ENCODE measurements at regions not wholly inside any gene's neighbourhood (a gene's known extent, or its start where the extent isn't known, plus 50 kb on each side); places are given as distances from the start of the nearest gene placed in this dataset.
"Not testable (repeated sequence)": the region's sequence is repeated elsewhere in the genome, so short reads cannot be mapped to it uniquely, and the experiment has no call there.

GRCh38 chr10:57053530-57053929 is 692.5 kb upstream of the ZWINT start:
- Histone ChIP-seq H3K4me3 (ENCODE audit: low read length) (no peak overlapping the region), H3K4me1 (ENCODE audit: control insufficient read depth, insufficient read depth, low read length) (no peaks in the 10 kb centered on the region), H3K9ac (ENCODE audit: low read length) (no peak overlapping the region), H3K27me3 (ENCODE audit: control insufficient read depth, insufficient read depth, low read length) (no peaks in the 10 kb centered on the region), H3K27ac (ENCODE audit: low read depth, low read length) (no peak overlapping the region), H3K36me3 (ENCODE audit: control insufficient read depth, insufficient read depth, low read length) (no peaks in the 10 kb centered on the region)

- no peaks in the 10 kb centered on the region for H3K4me1 ChIP-seq (ENCODE audit: control insufficient read depth, insufficient read depth, low read length)
- no peaks in the 10 kb centered on the region for H3K36me3 ChIP-seq (ENCODE audit: control insufficient read depth, insufficient read depth, low read length)
- H3K27me3 ChIP-seq (ENCODE audit: control insufficient read depth, insufficient read depth, low read length), result no peaks in the 10 kb centered on the region
- no peak overlapping the region for H3K27ac ChIP-seq (ENCODE audit: low read depth, low read length)
- no peak overlapping the region for H3K9ac ChIP-seq (ENCODE audit: low read length)
- H3K4me3 ChIP-seq (ENCODE audit: low read length), result no peak overlapping the region
These were observed 688.0 kb upstream of the ZWINT start for GRCh38 chr10:57049096-57049495.

- Histone ChIP-seq H3K27ac (ENCODE audit: low read depth, low read length) (no peak overlapping the region), H3K9ac (ENCODE audit: low read length) (no peak overlapping the region), H3K27me3 (ENCODE audit: control insufficient read depth, insufficient read depth, low read length) (no peaks in the 10 kb centered on the region), H3K36me3 (ENCODE audit: control insufficient read depth, insufficient read depth, low read length) (no peaks in the 10 kb centered on the region), H3K4me1 (ENCODE audit: control insufficient read depth, insufficient read depth, low read length) (no peaks in the 10 kb centered on the region), H3K4me3 (ENCODE audit: low read length) (no peak overlapping the region)
These were observed 677.5 kb upstream of the ZWINT start for GRCh38 chr10:57038531-57038930.

- Histone ChIP-seq H3K4me3 (ENCODE audit: low read length) (no peak overlapping the region), H3K27me3 (ENCODE audit: control insufficient read depth, insufficient read depth, low read length) (no peaks in the 10 kb centered on the region), H3K36me3 (ENCODE audit: control insufficient read depth, insufficient read depth, low read length) (no peaks in the 10 kb centered on the region)
These were observed 674.3 kb upstream of the ZWINT start for GRCh38 chr10:57035310-57035709.

GRCh38 chr10:57032301-57032700 is 671.2 kb upstream of the ZWINT start:
- H3K9ac ChIP-seq (ENCODE audit: low read length); H3K4me1 ChIP-seq (ENCODE audit: control insufficient read depth, insufficient read depth, low read length); H3K27ac ChIP-seq (ENCODE audit: low read depth, low read length); H3K4me3 ChIP-seq (ENCODE audit: low read length); H3K36me3 ChIP-seq (ENCODE audit: control insufficient read depth, insufficient read depth, low read length); H3K27me3 ChIP-seq (ENCODE audit: control insufficient read depth, insufficient read depth, low read length): not testable (repeated sequence)

More at GRCh38 chr10:57035310-57035709, 674.3 kb upstream of the ZWINT start:
- Histone ChIP-seq H3K9ac (ENCODE audit: low read length) (no peak overlapping the region), H3K27ac (ENCODE audit: low read depth, low read length) (no peak overlapping the region), H3K4me1 (ENCODE audit: control insufficient read depth, insufficient read depth, low read length) (no peaks in the 10 kb centered on the region)

- no peaks in the 10 kb centered on the region for H3K27me3 ChIP-seq (ENCODE audit: control insufficient read depth, insufficient read depth, low read length)
- H3K9ac ChIP-seq (ENCODE audit: low read length), result no peak overlapping the region
- H3K36me3 ChIP-seq (ENCODE audit: control insufficient read depth, insufficient read depth, low read length), result no peaks in the 10 kb centered on the region
- H3K27ac ChIP-seq (ENCODE audit: low read depth, low read length), result no peak overlapping the region
- no peaks in the 10 kb centered on the region for H3K4me1 ChIP-seq (ENCODE audit: control insufficient read depth, insufficient read depth, low read length)
- no peak overlapping the region for H3K4me3 ChIP-seq (ENCODE audit: low read length)
These were observed 670.3 kb upstream of the ZWINT start for GRCh38 chr10:57031346-57031745.

GRCh38 chr10:57026307-57026706 is 665.2 kb upstream of the ZWINT start:
- Histone ChIP-seq H3K36me3 (ENCODE audit: control insufficient read depth, insufficient read depth, low read length) (no peaks in the 10 kb centered on the region), H3K27me3 (ENCODE audit: control insufficient read depth, insufficient read depth, low read length) (no peaks in the 10 kb centered on the region), H3K27ac (ENCODE audit: low read depth, low read length) (no peak overlapping the region), H3K4me3 (ENCODE audit: low read length) (no peak overlapping the region), H3K4me1 (ENCODE audit: control insufficient read depth, insufficient read depth, low read length) (no peaks in the 10 kb centered on the region), H3K9ac (ENCODE audit: low read length) (no peak overlapping the region)

- no peaks in the 10 kb centered on the region for H3K4me1 ChIP-seq (ENCODE audit: control insufficient read depth, insufficient read depth, low read length)
- H3K27ac ChIP-seq (ENCODE audit: low read depth, low read length), result no peak overlapping the region
- H3K9ac ChIP-seq (ENCODE audit: low read length), result no peak overlapping the region
- no peaks in the 10 kb centered on the region for H3K27me3 ChIP-seq (ENCODE audit: control insufficient read depth, insufficient read depth, low read length)
- H3K36me3 ChIP-seq (ENCODE audit: control insufficient read depth, insufficient read depth, low read length), result no peaks in the 10 kb centered on the region
- no peak overlapping the region for H3K4me3 ChIP-seq (ENCODE audit: low read length)
These were observed 662.6 kb upstream of the ZWINT start for GRCh38 chr10:57023626-57024025.

GRCh38 chr10:57018452-57018851 is 657.4 kb upstream of the ZWINT start:
- Histone ChIP-seq H3K27ac (ENCODE audit: low read depth, low read length) (no peak overlapping the region), H3K9ac (ENCODE audit: low read length) (no peak overlapping the region), H3K4me1 (ENCODE audit: control insufficient read depth, insufficient read depth, low read length) (no peaks in the 10 kb centered on the region), H3K27me3 (ENCODE audit: control insufficient read depth, insufficient read depth, low read length) (no peaks in the 10 kb centered on the region), H3K36me3 (ENCODE audit: control insufficient read depth, insufficient read depth, low read length) (no peaks in the 10 kb centered on the region), H3K4me3 (ENCODE audit: low read length) (no peak overlapping the region)

GRCh38 chr10:57017356-57018037 is 656.4 kb upstream of the ZWINT start:
- Histone ChIP-seq H3K27me3 (ENCODE audit: control insufficient read depth, insufficient read depth, low read length) (no peaks in the 10 kb centered on the region), H3K4me1 (ENCODE audit: control insufficient read depth, insufficient read depth, low read length) (no peaks in the 10 kb centered on the region), H3K27ac (ENCODE audit: low read depth, low read length) (no peak overlapping the region), H3K36me3 (ENCODE audit: control insufficient read depth, insufficient read depth, low read length) (no peaks in the 10 kb centered on the region), H3K9ac (ENCODE audit: low read length) (no peak overlapping the region), H3K4me3 (ENCODE audit: low read length) (no peak overlapping the region)

GRCh38 chr10:57015595-57016318 is 654.7 kb upstream of the ZWINT start:
- H3K4me1 ChIP-seq (ENCODE audit: control insufficient read depth, insufficient read depth, low read length), result no peaks in the 10 kb centered on the region
- H3K36me3 ChIP-seq (ENCODE audit: control insufficient read depth, insufficient read depth, low read length), result no peaks in the 10 kb centered on the region
- no peak overlapping the region for H3K27ac ChIP-seq (ENCODE audit: low read depth, low read length)
- H3K27me3 ChIP-seq (ENCODE audit: control insufficient read depth, insufficient read depth, low read length), result no peaks in the 10 kb centered on the region
- H3K9ac ChIP-seq (ENCODE audit: low read length), result no peak overlapping the region
- H3K4me3 ChIP-seq (ENCODE audit: low read length), result no peak overlapping the region

GRCh38 chr10:57015187-57015586 is 654.1 kb upstream of the ZWINT start:
- H3K9ac ChIP-seq (ENCODE audit: low read length), result no peak overlapping the region
- no peaks in the 10 kb centered on the region for H3K27me3 ChIP-seq (ENCODE audit: control insufficient read depth, insufficient read depth, low read length)
- H3K36me3 ChIP-seq (ENCODE audit: control insufficient read depth, insufficient read depth, low read length), result no peaks in the 10 kb centered on the region
- no peak overlapping the region for H3K4me3 ChIP-seq (ENCODE audit: low read length)
- no peaks in the 10 kb centered on the region for H3K4me1 ChIP-seq (ENCODE audit: control insufficient read depth, insufficient read depth, low read length)
- no peak overlapping the region for H3K27ac ChIP-seq (ENCODE audit: low read depth, low read length)

GRCh38 chr10:57014758-57015157 is 653.7 kb upstream of the ZWINT start:
- no peaks in the 10 kb centered on the region for H3K4me1 ChIP-seq (ENCODE audit: control insufficient read depth, insufficient read depth, low read length)
- H3K27ac ChIP-seq (ENCODE audit: low read depth, low read length), result no peak overlapping the region
- no peaks in the 10 kb centered on the region for H3K36me3 ChIP-seq (ENCODE audit: control insufficient read depth, insufficient read depth, low read length)
- H3K9ac ChIP-seq (ENCODE audit: low read length), result no peak overlapping the region
- no peak overlapping the region for H3K4me3 ChIP-seq (ENCODE audit: low read length)
- H3K27me3 ChIP-seq (ENCODE audit: control insufficient read depth, insufficient read depth, low read length), result no peaks in the 10 kb centered on the region

Data from rectal smooth muscle tissue (tissue), 1 donor.